Activated T-helper 1 cell treated with anti-CD3 and anti-CD28 coated beads, Interleukin-2, amount 50 U/mL, for 16 hours (primary cell): ENCODE measurements at regions not wholly inside any gene's neighbourhood (a gene's known extent, or its start where the extent isn't known, plus 50 kb on each side); places are given as distances from the start of the nearest gene placed in this dataset.
"Not testable (repeated sequence)": the region's sequence is repeated elsewhere in the genome, so short reads cannot be mapped to it uniquely, and the experiment has no call there.

Source experiments
- DNase-seq, 2 donors: peaks; one replicate each; pipeline ENCODE4 v3.0.0-alpha.2; 2020; ENCODE audit warnings: low read depth in 1 of 2, low spot score in 1 of 2

GRCh38 chr14:30356438-30357202, 202.3 kb upstream of the G2E3 start:
- DNase-seq, result no peak

- DNase-seq, result no peak
These were observed 201.2 kb upstream of the G2E3 start for GRCh38 chr14:30357791-30358190.

- no peak for DNase-seq
These were observed 196.4 kb upstream of the G2E3 start for GRCh38 chr14:30362369-30363218.

DNA sequence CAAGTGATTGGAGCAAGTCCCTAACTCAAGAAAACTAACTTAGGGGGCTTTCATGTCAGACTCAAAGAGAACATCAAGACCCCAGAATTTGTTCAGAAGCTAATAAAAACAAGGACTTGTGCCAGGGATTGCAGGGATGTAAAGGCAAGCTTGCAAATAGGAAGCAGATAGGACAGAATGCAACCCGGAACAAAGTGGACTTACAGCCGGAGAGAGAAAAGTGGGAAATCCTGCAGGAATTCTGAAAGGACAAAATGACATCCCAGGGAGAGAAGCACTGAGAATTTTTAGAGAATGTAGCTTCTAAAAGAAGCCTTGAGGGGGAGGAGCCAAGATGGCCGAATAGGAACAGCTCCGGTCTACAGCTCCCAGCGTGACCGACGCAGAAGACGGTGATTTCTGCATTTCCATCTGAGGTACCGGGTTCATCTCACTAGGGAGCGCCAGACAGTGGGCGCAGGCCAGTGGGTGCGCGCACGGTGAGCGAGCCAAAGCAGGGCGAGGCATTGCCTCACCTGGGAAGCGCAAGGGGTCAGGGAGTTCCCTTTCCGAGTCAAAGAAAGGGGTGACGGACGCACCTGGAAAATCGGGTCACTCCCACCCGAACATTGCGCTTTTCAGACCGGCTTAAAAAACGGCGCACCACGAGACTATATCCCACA, 195.6 kb upstream of the G2E3 start:
- not testable (repeated sequence) for DNase-seq

GRCh38 chr14:30369502-30370180, 189.3 kb upstream of the G2E3 start:
- DNase-seq, result no peak

DNA sequence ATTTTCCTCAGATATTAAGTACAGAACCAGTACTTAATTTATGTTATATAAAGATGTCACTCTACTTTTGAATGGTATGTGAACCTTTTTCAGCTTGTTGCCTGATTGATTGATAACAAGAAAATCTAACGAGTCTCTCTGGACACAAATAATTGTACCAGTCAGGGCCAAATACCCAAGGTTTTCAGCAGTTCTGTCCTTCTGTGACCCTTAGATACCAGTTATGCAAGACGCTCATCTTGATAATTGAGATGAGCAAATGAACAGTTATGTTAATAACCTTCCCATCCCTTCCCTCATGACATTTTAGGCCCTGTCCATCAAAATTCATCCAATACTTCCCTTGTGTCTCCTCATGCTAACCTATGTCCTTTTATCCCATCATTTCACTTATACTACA, 185.9 kb upstream of the G2E3 start:
- DNase-seq, result no peak

- DNase-seq, result no peak
These were observed 185.4 kb upstream of the G2E3 start for GRCh38 chr14:30373526-30373925.

DNA sequence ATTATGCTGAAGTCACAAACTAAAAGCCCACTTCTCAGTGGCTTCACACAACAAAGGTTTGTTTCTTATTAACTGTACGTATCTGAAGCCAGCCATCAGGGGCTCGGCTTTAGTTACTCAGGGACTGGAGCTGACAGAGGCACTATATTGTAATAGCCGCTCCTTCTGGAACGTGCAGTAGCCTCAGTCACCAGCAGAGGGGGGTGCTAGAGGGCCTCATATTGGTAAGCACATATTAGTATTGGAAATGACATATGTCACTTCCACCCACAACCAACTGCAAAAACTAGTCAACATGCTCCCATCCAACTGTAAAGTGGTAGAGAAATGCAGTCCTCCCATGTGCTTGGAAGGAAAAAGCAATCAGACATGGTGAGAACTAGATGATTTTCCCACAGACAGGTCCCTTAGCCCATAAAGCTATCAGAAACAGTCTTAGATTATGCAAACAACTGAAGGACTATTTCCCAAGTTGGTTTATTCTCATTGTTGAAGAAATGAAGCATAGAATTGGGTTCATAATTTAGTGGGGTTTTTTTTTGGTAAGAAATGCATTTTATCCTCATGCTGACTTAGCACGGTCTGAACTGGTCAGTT, 183.6 kb upstream of the G2E3 start:
- peak; percentile 13 to 20 for DNase-seq

- no peak for DNase-seq
These were observed 177.0 kb upstream of the G2E3 start for GRCh38 chr14:30381861-30382480.

- no peak for DNase-seq
These were observed 173.0 kb upstream of the G2E3 start for GRCh38 chr14:30385925-30386324.

DNA sequence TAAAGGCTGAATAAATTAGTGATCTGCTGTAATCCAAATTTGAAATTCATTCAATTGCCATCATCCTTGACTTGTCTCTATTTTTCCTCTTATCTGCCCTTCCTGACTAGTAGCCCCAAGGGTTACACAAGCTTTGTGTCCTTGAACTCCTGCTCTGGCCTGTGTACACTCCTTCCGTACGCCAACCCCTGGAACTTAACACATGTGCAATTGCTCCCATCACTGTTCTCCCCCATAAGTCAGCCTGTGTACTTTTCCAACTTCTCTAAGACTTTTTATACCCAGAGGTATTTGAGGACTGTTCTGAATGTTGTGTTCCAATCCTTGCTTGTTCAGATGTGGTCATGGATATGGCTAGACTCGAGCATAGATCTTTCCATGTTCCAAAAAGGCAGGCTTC, 171.1 kb upstream of the G2E3 start:
- no peak for DNase-seq

- DNase-seq, result no peak
These were observed 169.7 kb upstream of the G2E3 start for GRCh38 chr14:30389134-30389876.

- DNase-seq, result no peak
These were observed 169.0 kb upstream of the G2E3 start for GRCh38 chr14:30389877-30390385.

- DNase-seq, result no peak
These were observed 163.9 kb upstream of the G2E3 start for GRCh38 chr14:30395065-30395464.

DNA sequence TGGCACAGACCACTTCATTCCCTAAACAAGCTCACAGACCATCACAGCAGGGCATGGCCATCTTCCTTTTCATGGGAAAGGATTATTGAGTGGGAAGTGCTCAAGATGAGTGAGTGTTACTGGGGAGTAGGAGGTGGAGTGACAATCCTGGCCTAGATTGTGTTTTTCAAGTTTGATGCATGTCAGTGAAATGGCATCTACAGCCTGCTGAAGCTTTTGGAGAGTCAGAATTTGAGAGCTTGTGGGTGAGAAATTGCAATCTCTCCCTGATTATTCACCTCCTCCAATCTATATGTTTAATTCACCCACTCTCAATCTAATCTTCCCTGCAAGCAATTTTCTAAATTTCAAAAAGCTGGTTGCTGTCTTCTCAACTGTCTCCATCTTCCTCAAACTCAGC, 156.1 kb upstream of the G2E3 start:
- DNase-seq, result no peak

- DNase-seq, result no peak
These were observed 155.2 kb upstream of the G2E3 start for GRCh38 chr14:30403791-30404190.

- not testable (repeated sequence) for DNase-seq
These were observed 149.4 kb upstream of the G2E3 start for GRCh38 chr14:30409508-30410015.

DNA sequence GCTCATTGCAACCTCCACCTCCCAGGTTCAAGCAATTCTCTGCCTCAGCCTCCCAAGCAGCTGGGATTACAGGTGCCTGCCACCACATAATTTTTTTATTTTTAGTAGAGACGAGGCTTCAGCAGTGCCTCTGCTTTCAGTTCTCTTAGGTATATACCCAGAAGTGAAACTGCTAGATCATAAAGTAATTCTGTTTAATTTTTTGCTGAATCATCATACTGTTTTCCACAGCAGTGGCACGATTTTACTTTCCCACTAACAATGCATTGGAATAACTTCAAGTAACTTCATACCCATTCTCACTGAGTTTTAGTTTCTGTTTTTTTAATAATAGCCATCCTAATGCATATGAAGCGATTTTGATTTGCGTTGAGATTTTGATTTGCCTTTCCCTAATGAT, 148.0 kb upstream of the G2E3 start:
- DNase-seq, result no peak

GRCh38 chr14:30413184-30413583, 145.8 kb upstream of the G2E3 start:
- not testable (repeated sequence) for DNase-seq
